Parathyroid adenoma (tissue), 2 donors: ENCODE measurements at regions not wholly inside any gene's neighbourhood (a gene's known extent, or its start where the extent isn't known, plus 50 kb on each side); places are given as distances from the start of the nearest gene placed in this dataset.

ENCODE experiments used
- H2AFZ ChIP-seq: fragments of 300-600 bp; sonication (generic); one replicate; pipeline ENCODE4 v1.7.0; 2017; ENCODE audit warnings: antibody characterized with exemption, mild to moderate bottlenecking
- H3K27ac ChIP-seq: fragments of 300-600 bp; sonication (generic); one replicate; pipeline ENCODE4 v1.7.0; 2017
- H3K27me3 ChIP-seq: fragments of 300-600 bp; sonication (generic); one replicate; pipeline ENCODE4 v1.7.0; 2017; ENCODE audit warnings: low read length; ENCODE audit not compliant: control insufficient read depth, insufficient read depth
- H3K36me3 ChIP-seq: fragments of 300-600 bp; sonication (generic); one replicate; pipeline ENCODE4 v1.7.0; 2017; ENCODE audit warnings: low read length; ENCODE audit not compliant: control insufficient read depth, insufficient read depth
- H3K4me1 ChIP-seq: fragments of 300-600 bp; sonication (generic); one replicate; pipeline ENCODE4 v1.7.0; 2017; ENCODE audit warnings: control low read depth
- H3K4me2 ChIP-seq: fragments of 300-600 bp; sonication (generic); one replicate; pipeline ENCODE4 v1.7.0; 2017; ENCODE audit warnings: low read length
- H3K4me3 ChIP-seq: fragments of 300-600 bp; sonication (generic); one replicate; pipeline ENCODE4 v1.7.0; 2017; ENCODE audit warnings: low read depth, low read length
- H3K79me2 ChIP-seq: fragments of 300-600 bp; sonication (generic); one replicate; pipeline ENCODE4 v1.7.0; 2017; ENCODE audit warnings: control low read depth
- H3K9ac ChIP-seq: fragments of 300-600 bp; sonication (generic); one replicate; pipeline ENCODE4 v1.7.0; 2017; ENCODE audit warnings: mild to moderate bottlenecking
- H3K9me3 ChIP-seq: fragments of 300-600 bp; sonication (generic); one replicate; pipeline ENCODE4 v1.7.0; 2017; ENCODE audit warnings: low read length; ENCODE audit not compliant: control insufficient read depth
- TF ChIP-seq, protein P1 (sequence below): fragments of 300-600 bp; sonication (generic); IDR thresholded peaks from one replicate; pipeline ENCODE4 v1.7.0; 2017; ENCODE audit warnings: antibody characterized with exemption, mild to moderate bottlenecking
- donor health status: primary hyperparathyroidism.

GRCh38 chr1:208333676-208334075 lies 89.5 kb upstream of the PLXNA2 start:
- Histone ChIP-seq H3K36me3 (no peaks in the 10 kb centered on the region), H3K4me2 (no peak overlapping the region)

DNA sequence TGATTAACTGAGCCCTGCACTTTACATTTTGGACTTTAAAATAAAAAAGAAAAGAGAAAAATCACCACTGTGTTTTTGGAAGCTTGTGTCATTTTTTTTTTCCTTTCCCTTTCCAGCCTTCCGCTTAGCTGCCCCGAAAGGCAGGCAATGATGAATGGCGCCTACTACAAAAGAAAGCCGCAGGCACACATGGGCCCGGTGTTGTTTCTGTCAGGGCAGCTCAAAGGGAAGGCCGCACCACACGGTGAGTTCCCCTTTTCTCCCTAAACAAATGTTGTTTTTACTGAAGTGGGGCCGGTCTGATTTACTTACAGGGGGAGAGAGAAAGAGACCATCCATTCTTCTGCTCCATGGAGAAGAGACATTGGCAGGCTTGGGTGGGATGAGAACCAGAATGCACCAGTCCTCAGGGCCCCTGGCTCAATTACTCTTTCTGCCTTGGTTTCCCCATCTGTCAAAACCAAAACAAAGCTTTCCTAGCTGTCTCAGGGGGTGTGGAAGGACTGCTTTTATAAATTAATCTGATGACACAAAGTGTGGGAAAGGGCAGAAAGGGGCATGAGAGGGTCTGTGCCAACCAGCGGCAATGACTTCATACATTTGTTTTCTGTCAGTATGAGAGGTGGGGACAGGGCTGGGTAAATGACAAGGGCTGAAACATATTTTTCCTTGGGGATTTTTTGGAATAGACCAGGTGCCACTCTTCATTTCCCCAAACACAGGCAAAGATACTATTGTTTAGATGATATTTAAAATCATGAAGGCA lies 91.4 kb upstream of the PLXNA2 start:
- H3K4me3 ChIP-seq, result no peak overlapping the region
- H3K79me2 ChIP-seq, result no peaks in the 10 kb centered on the region
- TF ChIP-seq, protein P1, sequence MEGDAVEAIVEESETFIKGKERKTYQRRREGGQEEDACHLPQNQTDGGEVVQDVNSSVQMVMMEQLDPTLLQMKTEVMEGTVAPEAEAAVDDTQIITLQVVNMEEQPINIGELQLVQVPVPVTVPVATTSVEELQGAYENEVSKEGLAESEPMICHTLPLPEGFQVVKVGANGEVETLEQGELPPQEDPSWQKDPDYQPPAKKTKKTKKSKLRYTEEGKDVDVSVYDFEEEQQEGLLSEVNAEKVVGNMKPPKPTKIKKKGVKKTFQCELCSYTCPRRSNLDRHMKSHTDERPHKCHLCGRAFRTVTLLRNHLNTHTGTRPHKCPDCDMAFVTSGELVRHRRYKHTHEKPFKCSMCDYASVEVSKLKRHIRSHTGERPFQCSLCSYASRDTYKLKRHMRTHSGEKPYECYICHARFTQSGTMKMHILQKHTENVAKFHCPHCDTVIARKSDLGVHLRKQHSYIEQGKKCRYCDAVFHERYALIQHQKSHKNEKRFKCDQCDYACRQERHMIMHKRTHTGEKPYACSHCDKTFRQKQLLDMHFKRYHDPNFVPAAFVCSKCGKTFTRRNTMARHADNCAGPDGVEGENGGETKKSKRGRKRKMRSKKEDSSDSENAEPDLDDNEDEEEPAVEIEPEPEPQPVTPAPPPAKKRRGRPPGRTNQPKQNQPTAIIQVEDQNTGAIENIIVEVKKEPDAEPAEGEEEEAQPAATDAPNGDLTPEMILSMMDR, result no peak
- no peaks in the 10 kb centered on the region for H3K36me3 ChIP-seq
- H3K4me2 ChIP-seq, result no peak overlapping the region
- no peak overlapping the region for H3K9ac ChIP-seq
- no peaks in the 10 kb centered on the region for H3K4me1 ChIP-seq
- no peak overlapping the region for H2AFZ ChIP-seq
- no peak overlapping the region for H3K27ac ChIP-seq
- H3K9me3 ChIP-seq, result no peaks in the 10 kb centered on the region
- H3K27me3 ChIP-seq, result no peaks in the 10 kb centered on the region

More at GRCh38 chr1:208333676-208334075, 89.5 kb upstream of the PLXNA2 start:
- no peak overlapping the region for H2AFZ ChIP-seq
- H3K27ac ChIP-seq, result no peak overlapping the region
- H3K4me1 ChIP-seq, result no peaks in the 10 kb centered on the region
- H3K27me3 ChIP-seq, result no peaks in the 10 kb centered on the region
- H3K79me2 ChIP-seq, result no peaks in the 10 kb centered on the region
- H3K9ac ChIP-seq, result no peak overlapping the region
- no peaks in the 10 kb centered on the region for H3K9me3 ChIP-seq
- no peak overlapping the region for H3K4me3 ChIP-seq
- TF ChIP-seq, protein P1, result no peak

- Histone ChIP-seq H3K36me3 (no peaks in the 10 kb centered on the region), H3K79me2 (no peaks in the 10 kb centered on the region)
- TF ChIP-seq, protein P1, result no peak
Observed at GRCh38 chr1:208336137-208336518, 91.9 kb upstream of the PLXNA2 start.

DNA sequence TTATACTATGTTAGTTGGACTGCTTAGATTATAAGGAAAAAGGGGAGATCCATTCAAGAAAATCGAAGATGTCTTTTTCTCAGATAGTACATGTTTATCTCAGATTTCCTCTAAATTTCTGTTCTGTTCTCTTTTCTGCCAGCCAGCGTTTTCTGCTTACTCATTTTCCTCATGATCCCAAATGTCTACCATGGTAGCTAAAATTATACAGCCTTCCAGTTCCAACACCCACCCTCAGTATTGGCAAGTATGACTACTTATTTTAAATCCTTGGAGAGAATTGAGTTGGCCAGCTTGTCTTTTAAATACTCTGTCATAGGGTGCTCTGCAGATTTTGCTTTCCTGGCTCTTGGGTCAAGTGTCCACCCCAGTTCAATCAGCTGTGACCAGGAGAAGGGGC lies 95.7 kb upstream of the PLXNA2 start:
- Histone ChIP-seq H3K9ac (no peak overlapping the region), H3K9me3 (no peaks in the 10 kb centered on the region), H2AFZ (no peak overlapping the region), H3K4me2 (no peak overlapping the region), H3K36me3 (no peaks in the 10 kb centered on the region), H3K4me3 (no peak overlapping the region), H3K27me3 (no peaks in the 10 kb centered on the region), H3K79me2 (no peaks in the 10 kb centered on the region), H3K4me1 (no peaks in the 10 kb centered on the region), H3K27ac (no peak overlapping the region)
- TF ChIP-seq, protein P1, result no peak

More at GRCh38 chr1:208336137-208336518, 91.9 kb upstream of the PLXNA2 start:
- Histone ChIP-seq H3K4me3 (no peak overlapping the region), H3K27me3 (no peaks in the 10 kb centered on the region), H3K4me2 (no peak overlapping the region), H3K27ac (no peak overlapping the region), H3K9ac (no peak overlapping the region), H3K9me3 (no peaks in the 10 kb centered on the region), H2AFZ (no peak overlapping the region), H3K4me1 (no peaks in the 10 kb centered on the region)

GRCh38 chr1:208343226-208343625 lies 99.0 kb upstream of the PLXNA2 start:
- H3K4me2 ChIP-seq, result no peak overlapping the region
- no peaks in the 10 kb centered on the region for H3K36me3 ChIP-seq
- TF ChIP-seq, protein P1, result no peak
- H3K27ac ChIP-seq, result no peak overlapping the region
- H3K9ac ChIP-seq, result no peak overlapping the region
- H3K27me3 ChIP-seq, result no peaks in the 10 kb centered on the region
- no peaks in the 10 kb centered on the region for H3K4me1 ChIP-seq
- H3K4me3 ChIP-seq, result no peak overlapping the region
- H3K9me3 ChIP-seq, result no peaks in the 10 kb centered on the region
- H2AFZ ChIP-seq, result no peak overlapping the region
- H3K79me2 ChIP-seq, result no peaks in the 10 kb centered on the region
